GM23338 (cell line): ENCODE measurements at regions not wholly inside any gene's neighbourhood (a gene's known extent, or its start where the extent isn't known, plus 50 kb on each side); places are given as distances from the start of the nearest gene placed in this dataset.

ENCODE experiments used
- ATAC-seq: fragments of 200-7000 bp; cut with Tn5 transposase; 3 replicates; pipeline ENCODE4 v1.9.1; 2020
- DNase-seq: peaks from one replicate; pipeline ENCODE4 v3.0.0-alpha.2; 2015; ENCODE audit warnings: low spot score
- H2AFZ ChIP-seq: fragments of 200-600 bp; sonication (generic); 2 replicates; pipeline ENCODE4 v1.8.0; 2016; ENCODE audit warnings: antibody characterized with exemption, mild to moderate bottlenecking, moderate library complexity
- H3F3A ChIP-seq: fragments of 200-600 bp; sonication (generic); replicated peaks from 2 replicates; pipeline ENCODE4 v1.8.0; 2017; ENCODE audit warnings: antibody characterized with exemption, mixed run types, low read depth
- H3K27ac ChIP-seq: fragments of 200-600 bp; sonication (generic); 2 replicates; pipeline ENCODE4 v1.6.1; 2016; ENCODE audit warnings: low read depth
- H3K27me3 ChIP-seq: fragments of 200-600 bp; sonication (generic); 2 replicates; pipeline ENCODE4 v1.8.0; 2016; ENCODE audit warnings: mild to moderate bottlenecking, mixed run types, moderate library complexity; ENCODE audit not compliant: insufficient read depth
- H3K36me3 ChIP-seq: fragments of 200-600 bp; sonication (generic); 2 replicates; pipeline ENCODE4 v1.8.0; 2016; ENCODE audit warnings: mild to moderate bottlenecking; ENCODE audit not compliant: insufficient read depth
- H3K4me1 ChIP-seq: fragments of 200-600 bp; sonication (generic); 2 replicates; pipeline ENCODE4 v1.8.0; 2016; ENCODE audit warnings: mild to moderate bottlenecking, moderate library complexity; ENCODE audit not compliant: insufficient read depth
- H3K4me2 ChIP-seq: fragments of 200-600 bp; sonication (generic); 2 replicates; pipeline ENCODE4 v1.7.1; 2017; ENCODE audit warnings: mixed run types
- H3K4me3 ChIP-seq: fragments of 200-600 bp; sonication (generic); 2 replicates; pipeline ENCODE4 v1.6.1; 2016; ENCODE audit warnings: mixed run types
- H3K79me2 ChIP-seq: fragments of 200-600 bp; sonication (generic); replicated peaks from 2 replicates; pipeline ENCODE4 v1.8.0; 2017; ENCODE audit warnings: mild to moderate bottlenecking; ENCODE audit not compliant: insufficient read depth
- H3K9me2 ChIP-seq: fragments of 200-600 bp; sonication (generic); 2 replicates; pipeline ENCODE4 v1.8.0; 2017; ENCODE audit not compliant: insufficient read depth
- H4K20me1 ChIP-seq: fragments of 200-600 bp; sonication (generic); replicated peaks from 2 replicates; pipeline ENCODE4 v1.8.0; 2017; ENCODE audit warnings: mild to moderate bottlenecking; ENCODE audit not compliant: insufficient read depth
- H3K27ac Mint-ChIP-seq: 2 replicates; pipeline ENCODE4 v1.8.0; 2020; ENCODE audit warnings: inconsistent platforms, mild to moderate bottlenecking, moderate library complexity, mixed read lengths
- H3K27me3 Mint-ChIP-seq: 3 replicates; pipeline ENCODE4 v1.8.0; 2022; ENCODE audit warnings: low read depth, mild to moderate bottlenecking, moderate library complexity, mixed read lengths, inconsistent platforms; ENCODE audit not compliant: insufficient read depth, poor library complexity
- H3K36me3 Mint-ChIP-seq: 3 replicates; pipeline ENCODE4 v1.8.0; 2021; ENCODE audit warnings: low read depth, mild to moderate bottlenecking, inconsistent platforms, moderate library complexity, mixed read lengths
- H3K4me1 Mint-ChIP-seq: 3 replicates; pipeline ENCODE4 v1.8.0; 2020; ENCODE audit warnings: mild to moderate bottlenecking, inconsistent platforms, mixed read lengths
- H3K4me3 Mint-ChIP-seq: 3 replicates; pipeline ENCODE4 v1.8.0; 2021; ENCODE audit warnings: moderate library complexity, mild to moderate bottlenecking, inconsistent platforms, mixed read lengths
- H3K9me3 Mint-ChIP-seq: 3 replicates; pipeline ENCODE4 v1.8.0; 2020; ENCODE audit warnings: moderate library complexity, mild to moderate bottlenecking, inconsistent platforms, mixed read lengths
- CREB1 ChIP-seq: fragments of 250-450 bp; sonication (Bioruptor Pico); IDR thresholded peaks from 2 replicates; pipeline ENCODE4 v1.5.0; 2020; ENCODE audit warnings: low read depth, mild to moderate bottlenecking, moderate library complexity
- EZH2 ChIP-seq: fragments of 200-600 bp; sonication (generic); IDR thresholded peaks from one replicate; pipeline ENCODE4 v1.8.0; 2017; ENCODE audit warnings: antibody characterized with exemption, mild to moderate bottlenecking, low read depth; ENCODE audit not compliant: unreplicated experiment
- EZH2phosphoT487 ChIP-seq: fragments of 200-600 bp; sonication (generic); IDR thresholded peaks from one replicate; pipeline ENCODE4 v1.8.1; 2018; ENCODE audit warnings: antibody characterized with exemption; ENCODE audit not compliant: unreplicated experiment
- ZNF114 ChIP-seq: fragments of 250-450 bp; sonication (Bioruptor Pico); IDR thresholded peaks from 2 replicates; pipeline ENCODE4 v1.5.0; 2020; ENCODE audit warnings: mild to moderate bottlenecking, moderate library complexity
- ZNF462 ChIP-seq: fragments of 250-450 bp; sonication (Bioruptor Pico); IDR thresholded peaks from 2 replicates; pipeline ENCODE4 v1.5.0; 2020; ENCODE audit warnings: mild to moderate bottlenecking, moderate library complexity

GRCh38 chr3:101989578-101990200, 140.4 kb downstream of the NFKBIZ start (continued):
- no peak for TF ChIP-seq ZNF462 (CRISPR knock-in tag)
- TF ChIP-seq EZH2 = no peak
- TF ChIP-seq CREB1 = no peak
- TF ChIP-seq ZNF114 (CRISPR knock-in tag) = no peak

GRCh38 chr3:101992863-101993262, 143.5 kb downstream of the NFKBIZ start:
- no peaks in the 10 kb centered on the region for H3K9me2 ChIP-seq
- H3K9me3 Mint-ChIP-seq = no peaks in the 10 kb centered on the region
- no peaks in the 10 kb centered on the region for H3K4me1 Mint-ChIP-seq
- H2AFZ ChIP-seq = no peak overlapping the region; the same call in 1 of the 2 replicates
- no peaks in the 10 kb centered on the region for H4K20me1 ChIP-seq
- H3K27me3 Mint-ChIP-seq = no peaks in the 10 kb centered on the region
- no peak overlapping the region for H3K27ac ChIP-seq
- no peaks in the 10 kb centered on the region for H3K27me3 ChIP-seq
- H3K36me3 ChIP-seq = no peaks in the 10 kb centered on the region
- no peak for TF ChIP-seq EZH2phosphoT487
- H3K27ac Mint-ChIP-seq = no peak overlapping the region
- DNase-seq = no peak
- no peaks in the 10 kb centered on the region for H3K36me3 Mint-ChIP-seq
- no peak overlapping the region for H3K4me2 ChIP-seq
- no peaks in the 10 kb centered on the region for H3F3A ChIP-seq
- no peaks in the 10 kb centered on the region for H3K4me1 ChIP-seq
- H3K4me3 Mint-ChIP-seq = no peak overlapping the region
- no peak for ATAC-seq
- no peak overlapping the region for H3K4me3 ChIP-seq
- H3K79me2 ChIP-seq = no peaks in the 10 kb centered on the region
